Endothelial cell of umbilical vein (primary cell): ENCODE measurements at regions not wholly inside any gene's neighbourhood (a gene's known extent, or its start where the extent isn't known, plus 50 kb on each side); places are given as distances from the start of the nearest gene placed in this dataset.

Experiments used
- BruUV-seq: library from RNA; stranded (reverse); fragments of 400-500 nt; replicated peaks from 2 replicates; lab custom pipeline; 2021; lab: Mats Ljungman, UMichigan
- CTCF ChIA-PET: fragments of 300-600, 350-600 bp; sonication (Branson Sonifier 250); formaldehyde crosslinking; loops from one replicate; lab custom pipeline; 2021; ENCODE audit warnings: antibody characterized with exemption, inconsistent platforms; lab: Charles Lee
- POLR2A ChIA-PET: fragments of 300-600, 350-600 bp; sonication (Branson Sonifier 250); formaldehyde crosslinking; loops from one replicate; lab custom pipeline; 2021; ENCODE audit warnings: antibody characterized with exemption, inconsistent platforms; lab: Charles Lee
- DNase-seq: peaks from one replicate; pipeline ENCODE4 v3.0.0-alpha.2; 2011; ENCODE audit warnings: low read depth, low spot score
- FAIRE-seq: peaks from 2 replicates; lab custom pipeline; 2011; peaks lifted over from hg19 to GRCh38; lab: Jason Lieb, UNC
- H2AFZ ChIP-seq: 2 replicates; pipeline ENCODE4 v1.6.0; 2012; ENCODE audit warnings: low read depth, low read length, control low read depth, inconsistent platforms
- H3K27ac ChIP-seq: 2 replicates; pipeline ENCODE4 v1.5.1; 2011; ENCODE audit warnings: low read depth, mild to moderate bottlenecking, control low read depth, low read length, moderate library complexity; ENCODE audit not compliant: insufficient read depth
- H3K27me3 ChIP-seq, 2 experiments: 2 replicates each; pipeline versions ENCODE4 v1.6.0 to v1.6.1; 2011; ENCODE audit warnings: low read length in 2 of 2, mixed read lengths in 1 of 2; ENCODE audit not compliant: control insufficient read depth in 2 of 2, insufficient read depth in 2 of 2
- H3K36me3 ChIP-seq, 2 experiments: 2 replicates in 1 of 2; 3 replicates in 1 of 2; pipeline ENCODE4 v1.5.1; 2011; ENCODE audit warnings: low read length in 2 of 2, mild to moderate bottlenecking in 1 of 2, moderate library complexity in 1 of 2; ENCODE audit not compliant: control insufficient read depth in 2 of 2, insufficient read depth in 2 of 2; ENCODE audit errors: extremely low read depth in 1 of 2
- H3K4me1 ChIP-seq: 3 replicates; pipeline ENCODE4 v1.5.1; 2011; ENCODE audit warnings: mild to moderate bottlenecking, low read length; ENCODE audit not compliant: control insufficient read depth, insufficient read depth; ENCODE audit errors: extremely low read depth
- H3K4me2 ChIP-seq: 2 replicates; pipeline ENCODE4 v1.6.1; 2011; ENCODE audit warnings: low read length, control low read depth, mixed read lengths; ENCODE audit not compliant: insufficient read depth
- H3K4me3 ChIP-seq, 3 experiments: fragments of 200-600 bp in 1 of 3; sonication (generic), shearing (Covaris generic) in 1 of 3; replicated peaks in 1 of 3; 2 replicates each; pipeline ENCODE4 v1.5.1; 2011 to 2016; ENCODE audit warnings: control low read depth in 3 of 3, low read length in 3 of 3, mild to moderate bottlenecking in 2 of 3, inconsistent platforms in 1 of 3, low read depth in 1 of 3, moderate library complexity in 1 of 3; ENCODE audit not compliant: insufficient read depth in 1 of 3
- H3K79me2 ChIP-seq: 2 replicates; pipeline ENCODE4 v1.6.0; 2012; ENCODE audit warnings: low read length, inconsistent platforms; ENCODE audit not compliant: control insufficient read depth, insufficient read depth
- H3K9ac ChIP-seq: replicated peaks from 2 replicates; pipeline ENCODE3; 2011; ENCODE audit warnings: low read length, control low read depth; ENCODE audit not compliant: insufficient read depth; ENCODE audit errors: extremely low read depth
- H3K9me1 ChIP-seq: replicated peaks from 3 replicates; pipeline ENCODE4 v1.6.0; 2011; ENCODE audit warnings: mild to moderate bottlenecking, low read length; ENCODE audit not compliant: control insufficient read depth, insufficient read depth; ENCODE audit errors: extremely low read depth
- H3K9me3 ChIP-seq: replicated peaks from 2 replicates; pipeline ENCODE4 v1.5.1; 2012; ENCODE audit warnings: low read length, inconsistent platforms; ENCODE audit not compliant: control insufficient read depth, insufficient read depth
- H4K20me1 ChIP-seq: replicated peaks from 2 replicates; pipeline ENCODE3; 2011; ENCODE audit warnings: mild to moderate bottlenecking, low read length; ENCODE audit not compliant: control insufficient read depth, insufficient read depth; ENCODE audit errors: extremely low read depth
- CTCF ChIP-seq, 2 donors: IDR thresholded peaks; 1 replicate in 1 of 2; 2 replicates in 1 of 2; pipeline ENCODE4 v1.5.1; 2011; ENCODE audit warnings: low read length in 2 of 2, mild to moderate bottlenecking in 2 of 2, moderate library complexity in 2 of 2, control low read depth in 1 of 2, inconsistent platforms in 1 of 2, low read depth in 1 of 2; ENCODE audit not compliant: insufficient read depth in 1 of 2; ENCODE audit errors: extremely low read depth in 1 of 2
- EZH2 ChIP-seq: IDR thresholded peaks from 2 replicates; pipeline ENCODE4 v1.6.1; 2012; ENCODE audit warnings: borderline replicate concordance, low read depth, mild to moderate bottlenecking, moderate library complexity, low read length, inconsistent platforms; ENCODE audit not compliant: severe bottlenecking
- FOS ChIP-seq: IDR thresholded peaks from 2 replicates; pipeline ENCODE4 v1.6.1; 2011; ENCODE audit warnings: mild to moderate bottlenecking, low read length, moderate library complexity, borderline replicate concordance; ENCODE audit not compliant: insufficient read depth
- GATA2 ChIP-seq: IDR thresholded peaks from 2 replicates; pipeline ENCODE4 v1.7.0; 2011; ENCODE audit warnings: low read depth, mild to moderate bottlenecking, moderate library complexity, mixed read lengths, low read length; ENCODE audit not compliant: insufficient read length, insufficient read depth
- JUN ChIP-seq: IDR thresholded peaks from 2 replicates; pipeline ENCODE4 v1.6.1; 2011; ENCODE audit warnings: borderline replicate concordance, low read depth; ENCODE audit not compliant: insufficient read length, insufficient read depth
- MAX ChIP-seq: IDR thresholded peaks from 2 replicates; pipeline ENCODE4 v1.6.1; 2011; ENCODE audit not compliant: insufficient read depth, insufficient read length
- POLR2A ChIP-seq: IDR thresholded peaks from 2 replicates; pipeline ENCODE4 v1.6.1; 2012; ENCODE audit warnings: low read depth, mild to moderate bottlenecking, control low read depth, low read length
- POLR2AphosphoS5 ChIP-seq: IDR thresholded peaks from 2 replicates; pipeline ENCODE4 v1.6.1; 2012; ENCODE audit warnings: low read depth, mild to moderate bottlenecking, control low read depth, low read length, moderate library complexity; ENCODE audit not compliant: insufficient read depth
- dilution Hi-C: fragments of 300-500 bp; cut with MboI; formaldehyde crosslinking; loops from one replicate; pipeline ENCODE4 v1.15.0; 2019; ENCODE audit warnings: low sequenced_read_pairs; ENCODE audit not compliant: extremely low pct_ligation_motif_present
- intact Hi-C: fragments of 100-400 bp; cut with micrococcal nuclease; formaldehyde crosslinking; loops from one replicate; pipeline ENCODE4 v1.10.0; 2022

GRCh38 chr18:52156166-52156565 is 183.8 kb upstream of the DCC start:
- Histone ChIP-seq H4K20me1 (no peaks in the 10 kb centered on the region), H2AFZ (no peak overlapping the region), H3K27ac (no peak overlapping the region), H3K9ac (no peak overlapping the region), H3K79me2 (no peaks in the 10 kb centered on the region), H3K27me3 (no peaks in the 10 kb centered on the region), H3K4me2 (no peak overlapping the region), H3K4me3 (no peak overlapping the region), H3K9me3 (no peaks in the 10 kb centered on the region), H3K9me1 (no peaks in the 10 kb centered on the region), H3K36me3 (no peaks in the 10 kb centered on the region), H3K4me1 (no peaks in the 10 kb centered on the region)
- intact Hi-C loops = no loop called here
- FAIRE-seq (no peak), DNase-seq (no peak)
- ChIA-PET CTCF (no interaction called here), POLR2A (no interaction called here)
- no peak for TF ChIP-seq EZH2
- no TSS peak for BruUV-seq
- dilution Hi-C loops = no loop called here

GRCh38 chr18:52160636-52161035 is 179.4 kb upstream of the DCC start:
- FAIRE-seq (no peak), DNase-seq (no peak)
- Histone ChIP-seq H3K4me3 (no peak overlapping the region), H2AFZ (no peak overlapping the region), H3K4me1 (no peaks in the 10 kb centered on the region), H3K9me3 (peaks cover 2% of the 10 kb centered on the region), H3K36me3 (no peaks in the 10 kb centered on the region), H3K79me2 (no peaks in the 10 kb centered on the region), H3K4me2 (no peak overlapping the region), H3K9me1 (no peaks in the 10 kb centered on the region), H3K27me3 (no peaks in the 10 kb centered on the region), H4K20me1 (no peaks in the 10 kb centered on the region), H3K9ac (no peak overlapping the region), H3K27ac (no peak overlapping the region)
- intact Hi-C loops (no loop called here), dilution Hi-C loops (no loop called here)
- no TSS peak for BruUV-seq
- ChIA-PET CTCF (no interaction called here), POLR2A (no interaction called here)
- TF ChIP-seq GATA2 (no peak), POLR2A (no peak), CTCF (IDR thresholded peaks at IDR 0.05; ENCODE audit: extremely low read depth in 1 of 2, insufficient read depth in 1 of 2, low read depth in 1 of 2, low read length in 2 of 2) (no peak), JUN (no peak), POLR2AphosphoS5 (no peak), FOS (no peak), MAX (no peak), EZH2 (no peak)
